WERI-Rb-1 (cell line): ENCODE measurements at regions not wholly inside any gene's neighbourhood (a gene's known extent, or its start where the extent isn't known, plus 50 kb on each side); places are given as distances from the start of the nearest gene placed in this dataset.

Experiments used
- DNase-seq: peaks from one replicate; pipeline ENCODE4 v3.0.0-alpha.2; 2020
- H3K27ac ChIP-seq: fragments of 250-450 bp; sonication (Bioruptor Pico); 2 replicates; pipeline ENCODE4 v1.5.1; 2020; ENCODE audit warnings: mild to moderate bottlenecking, moderate library complexity
- H3K27me3 ChIP-seq: fragments of 250-450 bp; sonication (Bioruptor Pico); 2 replicates; pipeline ENCODE4 v1.5.1; 2021; ENCODE audit warnings: mild to moderate bottlenecking, low read depth, moderate library complexity; ENCODE audit not compliant: insufficient read depth, severe bottlenecking
- H3K36me3 ChIP-seq: fragments of 250-450 bp; sonication (Bioruptor Pico); 2 replicates; pipeline ENCODE4 v1.5.1; 2020; ENCODE audit warnings: mild to moderate bottlenecking, moderate library complexity
- H3K4me3 ChIP-seq: 2 replicates; pipeline ENCODE4 v1.5.1; 2011; ENCODE audit warnings: low read depth, mild to moderate bottlenecking, control low read depth, low read length
- H3K9me3 ChIP-seq: fragments of 250-450 bp; sonication (Bioruptor Pico); 2 replicates; pipeline ENCODE4 v1.5.1; 2021; ENCODE audit warnings: mild to moderate bottlenecking, moderate library complexity; ENCODE audit not compliant: severe bottlenecking
- CTCF ChIP-seq: IDR thresholded peaks from 2 replicates; pipeline ENCODE4 v1.5.1; 2011; ENCODE audit warnings: low read depth, mild to moderate bottlenecking, control low read depth, inconsistent platforms, low read length

- Histone ChIP-seq H3K27ac (no peak overlapping the region), H3K4me3 (no peak overlapping the region), H3K36me3 (no peaks in the 10 kb centered on the region), H3K27me3 (no peaks in the 10 kb centered on the region), H3K9me3 (no peaks in the 10 kb centered on the region)
- no peak for DNase-seq
- TF ChIP-seq CTCF, result no peak
Observed at GRCh38 chr5:124402144-124402581, 344.3 kb downstream of the ZNF608 start.

GRCh38 chr5:124401476-124402143, 344.8 kb downstream of the ZNF608 start:
- DNase-seq, result no peak
- Histone ChIP-seq H3K36me3 (no peaks in the 10 kb centered on the region), H3K4me3 (no peak overlapping the region), H3K27ac (no peak overlapping the region), H3K9me3 (no peaks in the 10 kb centered on the region), H3K27me3 (no peaks in the 10 kb centered on the region)
- TF ChIP-seq CTCF, result no peak

DNA sequence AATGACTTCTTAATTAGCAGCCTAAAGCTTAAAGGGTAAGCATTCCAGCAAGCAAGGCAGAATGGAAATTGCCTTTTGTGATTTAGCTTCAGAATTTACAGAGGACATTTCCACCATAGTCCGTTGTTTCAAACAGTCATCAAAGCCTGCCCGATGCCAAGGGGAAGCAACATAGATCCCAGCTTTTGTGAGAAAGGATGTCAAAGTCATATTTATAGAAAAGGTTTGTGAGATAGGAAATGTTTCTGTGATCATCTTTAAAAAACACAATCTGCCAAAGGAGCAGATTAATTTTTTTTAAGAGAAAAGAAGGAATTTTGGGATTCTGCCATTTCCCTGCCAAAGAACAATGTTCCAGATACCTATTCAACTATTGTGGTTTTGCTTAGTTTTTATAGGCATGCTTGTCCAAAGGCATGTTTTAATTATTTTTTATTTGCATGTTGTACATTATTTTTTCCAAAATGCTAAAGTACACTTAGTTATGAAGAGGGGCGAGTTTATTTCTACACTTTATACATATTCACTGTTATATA, 346.9 kb downstream of the ZNF608 start:
- H3K4me3 ChIP-seq, result no peak overlapping the region
- DNase-seq, result no peak
- no peaks in the 10 kb centered on the region for H3K36me3 ChIP-seq
- H3K27me3 ChIP-seq, result no peaks in the 10 kb centered on the region
- TF ChIP-seq CTCF, result no peak
- H3K27ac ChIP-seq, result no peak overlapping the region
- H3K9me3 ChIP-seq, result no peaks in the 10 kb centered on the region

- Histone ChIP-seq H3K4me3 (no peak overlapping the region), H3K9me3 (no peaks in the 10 kb centered on the region), H3K27me3 (no peaks in the 10 kb centered on the region), H3K36me3 (no peaks in the 10 kb centered on the region), H3K27ac (no peak overlapping the region)
- DNase-seq, result no peak
- TF ChIP-seq CTCF, result no peak
Observed at GRCh38 chr5:124398460-124398859, 348.0 kb downstream of the ZNF608 start.

GRCh38 chr5:124397317-124397716, 349.1 kb downstream of the ZNF608 start:
- no peaks in the 10 kb centered on the region for H3K9me3 ChIP-seq

More at GRCh38 chr5:124397317-124397716, 349.1 kb downstream of the ZNF608 start:
- Histone ChIP-seq H3K36me3 (no peaks in the 10 kb centered on the region), H3K27me3 (no peaks in the 10 kb centered on the region), H3K4me3 (no peak overlapping the region), H3K27ac (no peak overlapping the region)
- no peak for TF ChIP-seq CTCF
- DNase-seq, result no peak
